ENCODE measurements at regions not wholly inside any gene's neighbourhood (a gene's known extent, or its start where the extent isn't known, plus 50 kb on each side); places are given as distances from the start of the nearest gene placed in this dataset.

GRCh38 chr1:208381481-208381880 is 137.3 kb upstream of the PLXNA2 start:
- Mint-ChIP-seq H3K9me3 (no peaks in the 10 kb centered on the region), H3K4me1 (no peaks in the 10 kb centered on the region), H3K4me3 (no peak overlapping the region), H3K27ac (no peak overlapping the region), H3K27me3 (ENCODE audit: insufficient read depth, low read depth, poor library complexity) (peaks cover 1% of the 10 kb centered on the region), H3K36me3 (ENCODE audit: low read depth) (no peaks in the 10 kb centered on the region)
- DNase-seq (ENCODE audit: low spot score) = no peak
- no peaks in the 10 kb centered on the region for H4K20me1 ChIP-seq (replicated peaks; ENCODE audit: insufficient read depth)
- no peaks in the 10 kb centered on the region for H3F3A ChIP-seq (replicated peaks; ENCODE audit: low read depth)
- H3K36me3 ChIP-seq (ENCODE audit: insufficient read depth) = no peaks in the 10 kb centered on the region
- H3K79me2 ChIP-seq (replicated peaks; ENCODE audit: insufficient read depth) = no peaks in the 10 kb centered on the region
- H3K4me2 ChIP-seq = no peak overlapping the region
- TF ChIP-seq ZNF462 (CRISPR knock-in tag; IDR thresholded peaks at IDR 0.05) = no peak
- TF ChIP-seq EZH2 (IDR thresholded peaks at IDR 0.05; ENCODE audit: low read depth, unreplicated experiment) = no peak
- TF ChIP-seq JUNB (IDR thresholded peaks at IDR 0.05; ENCODE audit: unreplicated experiment) = no peak
- no peak for TF ChIP-seq POLR2AphosphoS5 (IDR thresholded peaks at IDR 0.05; ENCODE audit: low read depth)
- TF ChIP-seq EZH2phosphoT487 (IDR thresholded peaks at IDR 0.05; ENCODE audit: unreplicated experiment) = no peak
- TF ChIP-seq STAT1 (IDR thresholded peaks at IDR 0.05; ENCODE audit: unreplicated experiment) = no peak
- no peak for TF ChIP-seq CTCF (conservative IDR thresholded peaks at IDR 0.05; ENCODE audit: low read depth in 2 of 2)
- no peak overlapping the region for H3K27ac ChIP-seq (ENCODE audit: low read depth)
- H3K9me2 ChIP-seq (ENCODE audit: insufficient read depth) = 0 out of 2 replicates have a peak, but pooled peaks cover 2% of the 10 kb centered on the region
- H3K4me1 ChIP-seq (ENCODE audit: insufficient read depth) = no peaks in the 10 kb centered on the region
- no peaks in the 10 kb centered on the region for H3K27me3 ChIP-seq (ENCODE audit: insufficient read depth)
- H3K4me3 ChIP-seq = no peak overlapping the region
- H2AFZ ChIP-seq = no peak overlapping the region
- ATAC-seq = no peak

Measured in GM23338 (cell line).